Mucosa of gallbladder (tissue), 1 donor: ENCODE measurements at regions not wholly inside any gene's neighbourhood (a gene's known extent, or its start where the extent isn't known, plus 50 kb on each side); places are given as distances from the start of the nearest gene placed in this dataset.

Experiments used
- DNase-seq: peaks from one replicate; pipeline ENCODE4 v3.0.0-alpha.2; 2020; ENCODE audit warnings: low spot score
- donor health status: DM: no; HTN: no; CAD: no.

DNA sequence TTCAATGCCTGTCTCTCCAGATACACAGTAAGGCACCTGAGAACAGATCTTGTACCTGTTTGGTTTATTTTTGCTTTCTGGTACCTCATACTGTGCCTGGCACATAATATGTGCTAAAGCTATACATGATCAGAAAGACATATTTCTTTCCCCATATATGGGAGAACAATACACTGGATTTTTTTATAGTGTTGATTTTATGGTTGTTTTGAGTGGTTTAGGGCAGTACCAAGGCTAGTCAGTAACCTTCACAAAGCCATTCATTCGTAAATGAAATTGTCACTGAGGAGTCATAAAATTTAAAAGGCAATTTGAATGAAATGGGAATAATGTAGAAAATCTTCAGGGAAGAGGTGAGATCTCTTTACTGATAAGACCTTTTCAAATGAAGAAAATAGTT lies 810.2 kb downstream of the TUSC7 start:
- DNase-seq = no peak

DNA sequence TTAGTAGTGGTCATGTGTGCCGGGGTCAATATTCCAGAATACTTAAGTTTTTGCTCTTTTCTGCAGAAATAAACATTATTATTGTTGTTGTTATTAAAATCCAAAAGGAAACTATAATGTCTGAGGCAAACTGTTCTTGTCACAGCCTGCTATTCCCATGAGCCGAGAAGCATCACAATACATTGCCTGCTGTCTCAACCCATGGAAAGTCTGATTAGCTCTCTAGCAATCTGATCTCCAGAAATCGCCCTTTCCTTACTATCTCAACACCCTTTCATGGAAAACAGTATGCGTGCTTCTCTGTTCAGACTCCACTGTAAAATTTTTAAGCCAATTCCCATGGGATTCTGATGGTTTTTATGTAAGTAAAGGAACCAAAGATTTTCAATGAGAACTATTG lies 811.0 kb downstream of the TUSC7 start:
- DNase-seq = no peak

DNA sequence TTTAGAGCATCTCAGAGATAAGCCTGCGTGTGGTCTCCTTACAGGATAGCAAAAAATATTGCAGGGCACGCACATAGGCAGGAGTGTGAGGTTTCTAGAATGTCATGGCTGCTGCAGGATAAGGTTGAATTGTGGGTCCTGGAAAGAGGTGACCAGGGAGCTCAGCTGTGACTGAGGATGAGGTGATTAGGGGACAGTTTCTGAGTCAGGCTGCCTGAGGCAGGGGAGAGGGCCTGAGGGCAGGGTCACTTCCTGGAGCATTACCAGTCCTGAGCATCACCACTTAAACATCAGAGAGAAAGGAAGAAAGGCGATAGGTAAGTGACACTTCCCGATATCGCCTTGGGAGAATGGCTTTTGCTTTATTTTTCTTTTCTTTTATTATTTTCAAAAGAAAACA lies 813.8 kb downstream of the TUSC7 start:
- no peak for DNase-seq

DNA sequence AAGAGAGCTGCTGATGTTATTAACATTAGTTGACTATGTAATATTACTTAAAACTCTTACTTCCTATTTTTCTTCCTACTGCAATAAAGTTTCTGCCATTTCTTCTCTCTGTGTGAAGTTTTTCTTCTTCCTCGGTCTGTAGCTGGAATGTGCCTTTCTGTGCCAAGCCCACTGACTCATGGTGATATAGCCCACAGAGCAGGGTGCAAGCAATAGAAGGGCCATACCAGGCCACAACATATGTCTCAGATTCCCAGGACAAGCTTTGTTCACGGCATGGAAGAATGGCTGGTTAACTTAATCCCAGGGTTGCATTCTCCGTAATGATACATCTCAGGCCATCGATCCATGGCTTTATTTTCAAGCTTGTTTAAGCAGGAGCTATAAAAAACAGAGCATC lies 815.3 kb downstream of the TUSC7 start:
- no peak for DNase-seq

DNA sequence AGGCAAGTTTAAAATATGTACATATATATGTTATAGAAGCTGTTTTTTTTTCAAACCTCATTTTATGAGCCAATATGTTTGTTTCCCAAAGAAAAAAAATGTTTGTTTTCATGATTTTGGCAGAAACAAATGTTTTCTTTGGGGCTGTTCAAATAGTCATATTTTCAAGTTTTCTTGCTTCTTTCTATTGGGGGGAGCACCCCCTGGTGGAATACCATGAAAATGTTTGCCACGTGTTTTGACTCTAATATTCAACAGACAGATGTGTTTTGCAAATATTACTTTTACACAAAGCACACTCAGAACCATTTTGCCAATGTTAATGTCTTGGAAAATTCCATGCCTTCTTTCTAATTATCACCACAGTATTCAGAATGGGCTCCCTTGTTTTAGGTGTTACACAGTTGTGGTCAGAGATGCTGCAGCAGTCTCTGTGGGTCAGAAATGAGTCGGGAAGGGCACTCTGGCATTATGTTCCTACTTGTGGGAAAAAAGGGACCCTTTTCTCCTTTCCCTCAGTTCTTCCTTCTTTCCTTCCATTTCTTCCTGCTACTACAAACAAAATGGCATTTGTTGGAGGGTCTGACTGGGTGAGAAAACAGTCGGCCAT lies 817.0 kb downstream of the TUSC7 start:
- DNase-seq = peak; percentile 13

DNA sequence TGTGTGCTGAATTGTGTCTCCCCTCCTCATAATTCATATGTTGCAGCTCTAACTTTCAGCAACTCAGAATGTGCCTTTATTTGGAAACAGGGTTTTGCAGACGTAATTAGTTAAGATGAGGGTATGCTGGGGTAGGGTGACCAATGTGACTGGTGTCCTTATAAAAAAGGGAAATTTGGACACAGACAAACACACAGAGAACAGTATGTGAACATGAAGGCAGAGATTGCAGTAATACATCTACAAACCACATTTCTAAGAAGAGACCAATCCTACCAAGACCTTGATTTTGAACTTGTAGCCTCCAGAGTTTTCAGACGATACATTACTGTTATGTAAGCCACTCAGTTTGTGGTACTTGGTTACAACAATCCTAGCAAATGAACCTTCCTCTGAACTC lies 817.8 kb downstream of the TUSC7 start:
- DNase-seq = no peak

DNA sequence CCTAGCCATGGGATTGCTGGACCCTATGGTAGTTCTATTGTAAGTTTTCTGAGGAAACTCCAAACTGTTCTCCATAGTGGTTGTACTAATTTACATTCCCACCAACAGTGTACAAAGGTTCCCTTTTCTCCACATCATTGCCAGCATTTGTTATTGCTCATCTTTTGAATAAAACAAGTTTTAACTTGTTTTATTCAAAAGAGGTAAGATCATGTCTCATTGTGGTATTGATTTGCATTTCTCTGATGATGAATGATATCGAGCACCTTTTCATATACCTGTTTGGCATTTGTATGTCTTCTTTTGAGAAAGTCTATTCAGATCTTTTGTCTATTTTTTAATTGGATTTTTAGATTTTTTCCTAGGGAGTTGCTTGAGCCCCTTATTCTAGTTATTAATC lies 819.1 kb downstream of the TUSC7 start:
- DNase-seq = no peak

DNA sequence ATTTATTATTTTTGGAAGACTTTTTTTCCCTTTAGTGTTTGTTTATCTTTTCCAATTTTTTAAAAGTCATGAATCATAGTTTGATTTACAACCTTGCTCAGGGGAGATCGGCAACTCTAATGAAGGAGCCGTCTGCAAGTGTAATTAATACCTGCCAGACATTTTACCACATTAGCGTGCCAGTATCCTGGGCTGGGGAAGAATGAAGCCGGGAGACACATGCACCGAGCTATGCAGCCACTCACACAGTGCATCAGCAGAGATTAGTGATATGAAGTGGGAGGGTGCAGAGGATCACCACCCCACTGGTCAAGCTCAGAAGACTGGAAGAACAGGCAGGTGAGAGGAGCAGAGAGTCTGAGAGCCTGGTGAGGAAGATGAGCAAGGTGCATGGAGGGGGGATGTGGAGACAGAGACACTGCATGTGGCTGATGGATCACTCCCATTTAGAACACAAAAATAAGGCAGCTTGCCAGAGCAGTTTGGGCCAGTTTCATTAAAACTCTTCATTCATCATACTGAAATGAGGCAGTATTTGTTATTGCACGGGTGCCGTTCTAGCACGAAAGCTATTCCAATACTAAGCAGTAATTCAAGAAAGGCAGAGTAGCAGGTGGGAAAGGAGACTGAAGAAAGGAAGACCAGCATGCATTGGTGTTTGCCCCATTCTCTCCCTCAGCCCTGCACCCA lies 821.6 kb downstream of the TUSC7 start:
- DNase-seq = no peak

DNA sequence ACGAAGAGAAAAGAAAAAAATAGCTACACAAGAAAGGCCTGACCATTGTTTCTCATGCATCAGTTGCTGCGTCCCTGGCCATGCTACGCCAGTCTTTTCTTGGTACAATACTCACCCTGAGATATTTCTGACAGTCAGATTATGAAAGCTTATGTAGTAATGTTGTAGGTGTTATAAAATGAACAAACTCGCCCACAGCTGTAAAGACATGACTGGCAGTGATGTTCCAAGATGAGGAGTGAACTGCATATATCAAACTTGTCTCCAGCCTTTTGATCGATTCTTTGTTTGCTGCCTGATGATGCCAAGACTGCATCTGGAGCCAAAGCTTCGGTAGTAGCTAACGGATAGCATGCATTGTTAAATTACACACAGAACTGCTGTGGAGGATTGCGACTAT lies 822.7 kb downstream of the TUSC7 start:
- no peak for DNase-seq

DNA sequence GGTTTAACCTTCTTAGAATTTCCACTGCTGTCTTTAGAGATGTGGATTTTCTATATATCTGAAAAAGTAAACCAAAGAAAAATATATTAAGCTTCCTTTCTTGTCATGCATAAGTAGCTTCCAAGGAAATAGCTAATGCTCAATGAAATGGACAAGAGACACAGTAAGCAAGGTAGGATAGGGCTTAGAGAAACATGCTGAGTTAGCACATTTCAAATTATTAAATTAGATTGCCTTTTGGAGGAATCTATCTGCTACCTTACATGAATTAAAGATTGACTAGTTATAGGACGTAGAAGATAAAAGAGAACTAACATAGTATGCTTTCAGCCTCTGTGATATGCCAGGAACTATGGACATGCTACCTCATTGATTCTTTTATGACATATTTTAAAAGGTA lies 824.6 kb downstream of the TUSC7 start:
- no peak for DNase-seq

DNA sequence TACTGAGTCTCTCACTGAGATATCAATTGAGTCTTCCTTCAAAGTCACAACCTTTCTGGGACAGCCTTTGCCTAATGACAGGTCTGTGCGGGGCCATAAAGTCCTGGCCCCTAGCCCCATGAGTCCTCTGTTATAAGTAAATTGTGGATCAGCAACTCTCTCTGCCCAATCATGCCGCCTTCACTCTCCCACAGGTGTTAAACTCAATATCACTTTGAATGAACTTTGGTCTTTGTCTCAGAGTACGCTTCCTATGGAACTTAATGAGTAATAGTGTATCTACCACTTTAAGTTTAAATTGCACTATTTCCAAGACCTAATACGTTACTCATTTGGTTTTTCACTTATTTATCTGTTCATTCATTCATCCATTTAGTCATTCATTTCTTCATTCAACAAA lies 826.4 kb downstream of the TUSC7 start:
- no peak for DNase-seq

DNA sequence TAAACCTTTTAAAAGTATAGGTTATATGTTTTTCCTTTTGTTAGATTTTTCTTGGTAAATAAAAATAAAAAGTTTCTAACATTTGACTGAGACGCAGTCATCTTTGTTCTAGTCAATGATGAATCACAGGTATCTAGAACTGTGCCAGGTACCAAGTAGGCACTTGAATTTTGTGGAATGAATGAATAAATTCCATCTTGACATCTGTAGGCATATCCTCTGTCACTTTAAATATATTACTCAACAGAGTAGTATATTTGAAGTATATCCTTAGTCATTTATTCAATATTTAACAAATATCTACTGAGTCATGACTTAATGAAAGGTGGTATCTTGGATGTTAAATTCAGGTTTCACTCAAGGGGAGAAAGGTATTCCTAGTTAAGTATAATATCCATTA lies 828.4 kb downstream of the TUSC7 start:
- DNase-seq = no peak

DNA sequence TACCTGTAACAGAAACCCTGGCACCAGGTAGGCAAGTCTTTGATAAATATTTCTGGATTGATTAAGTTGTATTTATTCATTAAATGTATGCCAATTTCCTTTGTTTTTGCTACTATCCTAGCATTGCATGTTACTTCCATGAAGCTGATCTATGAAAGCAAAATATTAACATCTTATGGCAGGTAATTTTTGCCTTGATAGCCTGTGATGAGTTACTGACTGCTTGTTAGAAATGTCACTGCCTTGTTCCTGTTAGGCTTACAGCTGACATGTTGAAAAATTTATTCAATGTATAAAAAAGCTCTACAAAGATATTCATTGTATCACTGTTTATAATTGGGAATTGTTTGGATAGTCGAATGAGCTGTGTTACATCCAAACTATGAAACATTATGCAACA lies 830.1 kb downstream of the TUSC7 start:
- DNase-seq = no peak

DNA sequence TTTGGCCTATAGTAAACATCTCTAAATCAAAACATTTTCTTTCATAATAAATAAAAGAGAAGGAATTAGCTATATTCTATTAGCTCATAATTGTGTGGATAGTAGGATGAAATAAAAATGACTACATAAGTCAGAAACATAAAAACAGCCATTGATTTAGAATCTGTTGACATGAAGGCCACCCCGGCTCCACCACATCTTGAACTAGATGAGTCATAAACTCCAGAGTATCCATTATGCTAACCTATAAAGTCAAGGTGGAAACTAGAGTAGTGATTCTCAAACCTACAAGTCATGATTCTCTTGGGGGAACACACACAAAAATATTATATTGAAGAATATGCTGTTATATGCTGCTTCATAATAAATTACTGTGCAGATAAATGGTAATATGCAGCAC lies 831.0 kb downstream of the TUSC7 start:
- DNase-seq = no peak

DNA sequence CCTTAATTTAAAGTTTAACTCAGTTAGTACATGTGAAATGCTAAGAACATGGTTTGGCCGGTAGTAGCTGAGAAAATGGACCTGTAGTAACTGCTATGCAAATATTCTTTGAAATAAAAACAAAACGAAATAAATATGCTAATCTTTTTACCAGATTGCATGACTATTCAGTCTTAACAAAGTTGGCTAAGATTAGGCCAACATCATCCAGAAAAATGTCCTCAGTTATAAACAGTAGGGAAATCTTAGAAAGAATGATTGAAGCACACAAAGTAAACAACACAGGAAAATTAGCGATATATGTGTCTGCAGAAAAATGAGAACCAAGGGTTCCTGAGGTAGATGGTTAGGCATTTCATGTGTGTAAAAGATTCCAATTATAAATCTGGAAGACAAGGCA lies 832.1 kb downstream of the TUSC7 start:
- no peak for DNase-seq

DNA sequence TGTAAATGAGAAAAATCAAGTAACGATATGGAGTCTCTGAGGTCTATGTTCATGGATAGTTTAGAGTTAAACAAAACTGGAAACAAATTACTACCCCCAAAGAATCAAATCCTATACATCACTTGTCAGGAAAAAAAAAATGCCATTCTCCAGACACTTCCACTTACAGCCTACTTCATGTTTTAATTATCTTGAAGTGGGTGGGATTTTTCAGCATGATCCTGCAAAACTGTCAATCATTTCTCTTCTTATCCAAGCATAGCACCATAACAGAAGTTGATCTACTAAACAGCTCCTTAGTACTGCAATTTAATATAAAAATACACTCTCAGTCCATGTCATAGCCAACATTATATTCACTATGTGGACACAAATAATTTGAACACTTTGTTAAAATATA lies 833.9 kb downstream of the TUSC7 start:
- DNase-seq = no peak

DNA sequence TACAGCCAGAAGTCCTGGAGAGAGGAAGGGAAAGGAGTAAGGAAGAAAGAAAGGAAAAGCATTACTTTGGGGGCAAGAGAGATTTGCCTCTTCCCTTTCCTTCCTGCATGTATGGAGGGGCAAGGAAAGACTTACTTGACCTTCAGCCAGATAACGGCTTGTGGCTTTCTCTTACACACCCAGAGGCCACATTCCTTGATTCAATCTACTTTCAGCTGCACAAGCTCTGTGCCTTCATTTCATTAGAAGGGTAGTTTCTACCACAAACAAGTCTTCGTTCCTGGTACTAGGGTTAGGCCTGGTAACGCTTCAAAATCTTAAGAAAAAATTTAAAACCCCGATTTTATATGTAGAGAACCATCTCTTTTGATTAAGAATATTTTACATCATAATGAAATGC lies 835.9 kb downstream of the TUSC7 start:
- DNase-seq = no peak

DNA sequence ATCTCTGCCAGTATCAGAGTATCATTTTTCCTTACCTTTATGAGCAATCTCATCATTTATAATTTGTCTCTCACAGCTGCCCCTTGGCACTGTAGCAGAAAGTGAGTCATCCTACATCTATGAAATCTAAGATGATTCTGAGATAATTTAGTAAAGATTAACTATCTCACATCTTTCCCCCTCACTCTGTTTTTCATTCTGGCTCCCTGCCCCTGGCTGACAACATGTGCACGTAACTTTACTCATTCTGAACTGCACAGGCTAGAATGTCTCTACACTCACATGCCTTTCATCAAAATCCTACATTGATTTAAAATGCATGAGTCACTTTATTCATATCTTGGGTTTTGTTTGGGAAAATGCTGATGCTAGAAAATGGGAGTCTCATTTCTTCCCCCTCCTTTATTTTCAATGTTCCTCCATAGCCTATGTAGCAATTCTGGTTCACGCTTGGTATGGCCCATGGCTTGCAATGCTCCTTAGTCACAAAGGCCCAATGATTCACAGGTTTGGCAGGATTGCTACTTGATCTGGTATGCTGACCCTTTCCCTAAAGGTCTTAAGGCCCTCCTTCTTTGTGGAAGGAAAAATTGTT lies 838.5 kb downstream of the TUSC7 start:
- no peak for DNase-seq

DNA sequence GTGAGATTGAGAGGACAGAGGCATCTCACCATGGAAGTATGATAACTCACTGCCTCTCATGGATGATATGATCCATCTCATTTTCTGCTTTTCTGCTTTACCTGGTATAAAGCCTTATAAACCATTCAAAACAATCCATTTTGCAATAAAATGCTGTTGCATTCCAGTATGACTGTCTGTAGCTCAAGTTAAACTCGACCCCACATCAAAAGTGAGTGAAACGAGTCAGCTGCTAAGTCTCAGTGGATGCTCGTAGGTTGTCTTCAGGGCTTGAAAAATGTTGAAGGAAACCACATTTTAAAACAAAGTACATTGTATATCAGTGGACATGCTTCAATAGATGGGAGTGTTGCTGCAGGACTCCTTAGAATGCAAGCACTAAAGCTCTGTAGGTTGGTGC lies 839.0 kb downstream of the TUSC7 start:
- no peak for DNase-seq

DNA sequence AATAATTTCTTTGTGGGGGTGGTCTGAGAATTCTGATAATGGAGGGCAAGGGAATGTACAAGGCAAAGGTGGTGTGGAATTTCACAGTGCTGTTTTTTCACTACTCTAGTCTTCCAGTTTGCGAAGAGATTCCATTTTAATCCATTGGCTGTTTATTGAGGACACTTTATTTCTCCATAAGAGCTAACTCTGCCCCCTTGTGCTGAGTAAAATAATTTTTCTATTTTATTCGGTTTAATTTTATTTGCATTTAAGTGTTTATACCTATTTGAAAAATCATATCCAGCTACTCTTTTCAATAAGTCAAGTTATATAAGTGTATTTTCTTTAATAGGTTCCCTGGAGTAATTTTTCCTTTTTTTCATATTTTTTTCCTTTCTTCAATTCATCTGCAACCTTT lies 840.1 kb downstream of the TUSC7 start:
- no peak for DNase-seq

DNA sequence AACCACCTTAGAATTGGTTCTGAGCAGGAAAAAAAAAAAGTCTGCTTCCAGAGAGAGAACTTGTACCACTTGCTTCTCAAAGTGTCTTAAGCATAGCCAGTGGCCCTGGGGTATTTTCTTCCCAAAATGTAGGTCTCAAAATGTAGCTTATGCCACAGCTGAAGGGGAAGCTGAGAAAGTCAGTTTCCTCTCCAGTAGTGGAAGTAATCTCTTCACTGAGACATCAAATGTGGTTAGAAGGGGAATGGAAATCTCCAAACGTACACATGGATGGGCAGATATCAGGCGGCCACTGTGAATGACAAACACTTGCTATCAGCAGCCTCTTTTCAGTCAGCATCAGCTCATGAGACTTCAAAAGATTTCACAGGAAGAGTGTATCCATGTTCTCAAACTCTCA lies 841.2 kb downstream of the TUSC7 start:
- DNase-seq = no peak

DNA sequence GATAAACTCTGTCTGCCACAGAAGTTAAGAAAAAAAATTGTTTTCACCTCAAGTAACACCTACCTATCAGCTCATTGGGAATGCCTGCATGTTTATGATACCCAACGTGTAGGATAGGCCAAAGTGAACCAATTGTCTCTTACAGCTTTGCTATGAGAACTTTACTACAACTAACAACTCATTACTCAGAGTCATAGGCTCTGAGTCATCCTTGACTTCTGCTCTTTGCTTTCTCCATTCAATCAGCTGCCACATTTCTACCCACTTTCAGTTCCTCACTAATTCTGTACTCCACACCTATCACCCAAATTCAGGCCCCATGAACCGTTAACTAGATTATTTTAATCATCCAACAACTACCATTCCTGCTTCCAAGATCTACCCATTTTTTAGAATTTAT lies 843.9 kb downstream of the TUSC7 start:
- no peak for DNase-seq

DNA sequence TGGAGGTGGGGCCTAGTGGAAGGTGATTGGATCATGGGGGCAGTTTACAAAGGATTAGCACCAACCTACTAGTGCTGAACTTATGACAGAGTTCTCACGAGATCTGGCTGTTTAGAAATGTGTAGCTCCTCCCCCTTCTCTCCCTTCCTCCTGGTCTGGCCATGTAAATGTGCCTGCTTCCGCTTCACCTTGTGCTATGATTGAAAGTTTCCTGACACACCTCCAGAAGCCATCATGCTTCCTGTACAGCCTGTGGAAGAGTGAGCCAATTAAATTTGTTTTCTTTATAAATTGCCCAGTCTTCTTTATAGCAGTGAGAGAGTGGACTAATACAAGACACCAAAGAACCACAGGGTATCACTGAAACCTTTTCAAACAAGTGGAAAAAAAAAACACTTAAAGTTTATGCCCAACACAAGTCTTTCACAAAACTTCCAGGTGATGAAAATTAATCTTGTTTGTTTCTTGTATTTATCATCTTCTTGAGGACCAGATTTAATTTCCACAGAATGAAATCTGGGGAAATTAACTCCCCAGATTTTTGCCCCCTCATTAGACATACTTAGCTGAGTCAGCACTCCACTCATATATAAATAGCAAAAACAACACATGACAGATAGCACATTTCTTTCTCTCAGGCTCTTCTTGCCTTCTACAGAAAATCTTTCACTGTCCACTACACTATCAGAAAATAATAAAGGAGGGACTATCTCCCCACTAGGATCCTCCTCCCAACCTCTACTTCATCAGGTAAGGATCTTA lies 847.2 kb downstream of the TUSC7 start:
- DNase-seq = no peak
